ENCODE measurements at regions not wholly inside any gene's neighbourhood (a gene's known extent, or its start where the extent isn't known, plus 50 kb on each side); places are given as distances from the start of the nearest gene placed in this dataset.

GRCh38 chr1:18018366-18018765 lies 89.2 kb upstream of the IGSF21 start:
- DNase-seq (ENCODE audit: low read depth): no peak
- Histone ChIP-seq H3K4me3 (ENCODE audit: low read length) (no peak overlapping the region), H3K36me3 (ENCODE audit: control insufficient read depth, insufficient read depth, low read length, severe bottlenecking) (no peaks in the 10 kb centered on the region), H3K9ac (ENCODE audit: low read length) (no peak overlapping the region), H3K4me1 (ENCODE audit: control insufficient read depth, insufficient read depth, low read length) (no peaks in the 10 kb centered on the region), H3K27me3 (replicated peaks; ENCODE audit: control insufficient read depth, insufficient read depth, low read length) (peaks cover 71% of the 10 kb centered on the region), H3K9me3 (ENCODE audit: control insufficient read depth, low read length) (no peaks in the 10 kb centered on the region)

- peaks cover 62% of the 10 kb centered on the region for H3K27me3 ChIP-seq (replicated peaks; ENCODE audit: control insufficient read depth, insufficient read depth, low read length)
- H3K4me3 ChIP-seq (ENCODE audit: low read length): no peak overlapping the region
- H3K9ac ChIP-seq (ENCODE audit: low read length): no peak overlapping the region
- H3K9me3 ChIP-seq (ENCODE audit: control insufficient read depth, low read length): no peaks in the 10 kb centered on the region
- DNase-seq (ENCODE audit: low read depth): no peak
- no peaks in the 10 kb centered on the region for H3K36me3 ChIP-seq (ENCODE audit: control insufficient read depth, insufficient read depth, low read length, severe bottlenecking)
- no peaks in the 10 kb centered on the region for H3K4me1 ChIP-seq (ENCODE audit: control insufficient read depth, insufficient read depth, low read length)
Observed at GRCh38 chr1:18020021-18020817, 87.4 kb upstream of the IGSF21 start.

GRCh38 chr1:18021242-18021641 lies 86.4 kb upstream of the IGSF21 start:
- H3K4me3 ChIP-seq (ENCODE audit: low read length): no peak overlapping the region
- no peak for DNase-seq (ENCODE audit: low read depth)
- no peaks in the 10 kb centered on the region for H3K36me3 ChIP-seq (ENCODE audit: control insufficient read depth, insufficient read depth, low read length, severe bottlenecking)
- no peaks in the 10 kb centered on the region for H3K4me1 ChIP-seq (ENCODE audit: control insufficient read depth, insufficient read depth, low read length)
- H3K9me3 ChIP-seq (ENCODE audit: control insufficient read depth, low read length): no peaks in the 10 kb centered on the region
- peaks cover 61% of the 10 kb centered on the region for H3K27me3 ChIP-seq (replicated peaks; ENCODE audit: control insufficient read depth, insufficient read depth, low read length)
- no peak overlapping the region for H3K9ac ChIP-seq (ENCODE audit: low read length)

GRCh38 chr1:18032172-18032859 lies 75.3 kb upstream of the IGSF21 start:
- Histone ChIP-seq H3K4me1 (ENCODE audit: control insufficient read depth, insufficient read depth, low read length) (no peaks in the 10 kb centered on the region), H3K27me3 (replicated peaks; ENCODE audit: control insufficient read depth, insufficient read depth, low read length) (peaks cover 58% of the 10 kb centered on the region), H3K36me3 (ENCODE audit: control insufficient read depth, insufficient read depth, low read length, severe bottlenecking) (no peaks in the 10 kb centered on the region), H3K9ac (ENCODE audit: low read length) (no peak overlapping the region), H3K4me3 (ENCODE audit: low read length) (no peak overlapping the region), H3K9me3 (ENCODE audit: control insufficient read depth, low read length) (peaks cover 3% of the 10 kb centered on the region)
- DNase-seq (ENCODE audit: low read depth): no peak

- peaks cover 3% of the 10 kb centered on the region for H3K9me3 ChIP-seq (ENCODE audit: control insufficient read depth, low read length)
- no peak for DNase-seq (ENCODE audit: low read depth)
- no peak overlapping the region for H3K4me3 ChIP-seq (ENCODE audit: low read length)
Observed at GRCh38 chr1:18035145-18035544, 72.5 kb upstream of the IGSF21 start.

GRCh38 chr1:18037651-18038050 lies 69.9 kb upstream of the IGSF21 start:
- H3K9me3 ChIP-seq (ENCODE audit: control insufficient read depth, low read length): peaks cover 3% of the 10 kb centered on the region
- no peak overlapping the region for H3K4me3 ChIP-seq (ENCODE audit: low read length)
- no peaks in the 10 kb centered on the region for H3K4me1 ChIP-seq (ENCODE audit: control insufficient read depth, insufficient read depth, low read length)
- DNase-seq (ENCODE audit: low read depth): no peak
- no peaks in the 10 kb centered on the region for H3K36me3 ChIP-seq (ENCODE audit: control insufficient read depth, insufficient read depth, low read length, severe bottlenecking)
- H3K27me3 ChIP-seq (replicated peaks; ENCODE audit: control insufficient read depth, insufficient read depth, low read length): peaks cover 58% of the 10 kb centered on the region
- no peak overlapping the region for H3K9ac ChIP-seq (ENCODE audit: low read length)

More at GRCh38 chr1:18035145-18035544, 72.5 kb upstream of the IGSF21 start:
- Histone ChIP-seq H3K27me3 (replicated peaks; ENCODE audit: control insufficient read depth, insufficient read depth, low read length) (peaks cover 65% of the 10 kb centered on the region), H3K4me1 (ENCODE audit: control insufficient read depth, insufficient read depth, low read length) (no peaks in the 10 kb centered on the region), H3K36me3 (ENCODE audit: control insufficient read depth, insufficient read depth, low read length, severe bottlenecking) (no peaks in the 10 kb centered on the region), H3K9ac (ENCODE audit: low read length) (no peak overlapping the region)

GRCh38 chr1:18038051-18038450 lies 69.5 kb upstream of the IGSF21 start:
- no peak for DNase-seq (ENCODE audit: low read depth)
- Histone ChIP-seq H3K4me1 (ENCODE audit: control insufficient read depth, insufficient read depth, low read length) (no peaks in the 10 kb centered on the region), H3K27me3 (replicated peaks; ENCODE audit: control insufficient read depth, insufficient read depth, low read length) (peaks cover 55% of the 10 kb centered on the region), H3K9me3 (ENCODE audit: control insufficient read depth, low read length) (peaks cover under 1% of the 10 kb centered on the region), H3K36me3 (ENCODE audit: control insufficient read depth, insufficient read depth, low read length, severe bottlenecking) (no peaks in the 10 kb centered on the region), H3K9ac (ENCODE audit: low read length) (no peak overlapping the region), H3K4me3 (ENCODE audit: low read length) (no peak overlapping the region)

- H3K4me1 ChIP-seq (ENCODE audit: control insufficient read depth, insufficient read depth, low read length): no peaks in the 10 kb centered on the region
- H3K4me3 ChIP-seq (ENCODE audit: low read length): no peak overlapping the region
- H3K27me3 ChIP-seq (replicated peaks; ENCODE audit: control insufficient read depth, insufficient read depth, low read length): peaks cover 53% of the 10 kb centered on the region
- no peaks in the 10 kb centered on the region for H3K9me3 ChIP-seq (ENCODE audit: control insufficient read depth, low read length)
- DNase-seq (ENCODE audit: low read depth): no peak
- no peak overlapping the region for H3K9ac ChIP-seq (ENCODE audit: low read length)
- H3K36me3 ChIP-seq (ENCODE audit: control insufficient read depth, insufficient read depth, low read length, severe bottlenecking): no peaks in the 10 kb centered on the region
Observed at GRCh38 chr1:18039102-18039501, 68.5 kb upstream of the IGSF21 start.

- no peaks in the 10 kb centered on the region for H3K4me1 ChIP-seq (ENCODE audit: control insufficient read depth, insufficient read depth, low read length)
- no peaks in the 10 kb centered on the region for H3K36me3 ChIP-seq (ENCODE audit: control insufficient read depth, insufficient read depth, low read length, severe bottlenecking)
- no peak for DNase-seq (ENCODE audit: low read depth)
- H3K9me3 ChIP-seq (ENCODE audit: control insufficient read depth, low read length): no peaks in the 10 kb centered on the region
- peaks cover 44% of the 10 kb centered on the region for H3K27me3 ChIP-seq (replicated peaks; ENCODE audit: control insufficient read depth, insufficient read depth, low read length)
- H3K4me3 ChIP-seq (ENCODE audit: low read length): no peak overlapping the region
- H3K9ac ChIP-seq (ENCODE audit: low read length): no peak overlapping the region
Observed at GRCh38 chr1:18041102-18041501, 66.5 kb upstream of the IGSF21 start.

GRCh38 chr1:18041685-18042355 lies 65.8 kb upstream of the IGSF21 start:
- peaks cover 48% of the 10 kb centered on the region for H3K27me3 ChIP-seq (replicated peaks; ENCODE audit: control insufficient read depth, insufficient read depth, low read length)
- no peak overlapping the region for H3K9ac ChIP-seq (ENCODE audit: low read length)
- no peaks in the 10 kb centered on the region for H3K4me1 ChIP-seq (ENCODE audit: control insufficient read depth, insufficient read depth, low read length)
- H3K9me3 ChIP-seq (ENCODE audit: control insufficient read depth, low read length): no peaks in the 10 kb centered on the region
- no peak overlapping the region for H3K4me3 ChIP-seq (ENCODE audit: low read length)
- DNase-seq (ENCODE audit: low read depth): no peak
- no peaks in the 10 kb centered on the region for H3K36me3 ChIP-seq (ENCODE audit: control insufficient read depth, insufficient read depth, low read length, severe bottlenecking)

GRCh38 chr1:18043871-18044270 lies 63.7 kb upstream of the IGSF21 start:
- H3K27me3 ChIP-seq (replicated peaks; ENCODE audit: control insufficient read depth, insufficient read depth, low read length): peaks cover 30% of the 10 kb centered on the region
- DNase-seq (ENCODE audit: low read depth): no peak
- no peaks in the 10 kb centered on the region for H3K4me1 ChIP-seq (ENCODE audit: control insufficient read depth, insufficient read depth, low read length)

More at GRCh38 chr1:18043871-18044270, 63.7 kb upstream of the IGSF21 start:
- Histone ChIP-seq H3K4me3 (ENCODE audit: low read length) (no peak overlapping the region), H3K9me3 (ENCODE audit: control insufficient read depth, low read length) (no peaks in the 10 kb centered on the region), H3K36me3 (ENCODE audit: control insufficient read depth, insufficient read depth, low read length, severe bottlenecking) (no peaks in the 10 kb centered on the region), H3K9ac (ENCODE audit: low read length) (no peak overlapping the region)
